ENCODE measurements at regions not wholly inside any gene's neighbourhood (a gene's known extent, or its start where the extent isn't known, plus 50 kb on each side); places are given as distances from the start of the nearest gene placed in this dataset.
"Not testable (repeated sequence)": the region's sequence is repeated elsewhere in the genome, so short reads cannot be mapped to it uniquely, and the experiment has no call there.

- no peak overlapping the region for H3K27ac ChIP-seq
- TF ChIP-seq CTCF (conservative IDR thresholded peaks at IDR 0.05) = no peak
These were observed 123.2 kb upstream of the UFM1 start for GRCh38 chr13:38226496-38226895.

- no peak overlapping the region for H3K27ac ChIP-seq
- peak; percentile 51 for TF ChIP-seq CTCF (conservative IDR thresholded peaks at IDR 0.05)
These were observed 126.6 kb upstream of the UFM1 start for GRCh38 chr13:38223089-38223488.

- not testable (repeated sequence) for H3K27ac ChIP-seq
These were observed 128.5 kb upstream of the UFM1 start for GRCh38 chr13:38221120-38221519.

- TF ChIP-seq CTCF (conservative IDR thresholded peaks at IDR 0.05) = no peak
- no peak overlapping the region for H3K27ac ChIP-seq
These were observed 133.5 kb upstream of the UFM1 start for GRCh38 chr13:38216181-38216580.

- TF ChIP-seq CTCF (conservative IDR thresholded peaks at IDR 0.05) = no peak
- H3K27ac ChIP-seq = no peak overlapping the region
These were observed 136.3 kb upstream of the UFM1 start for GRCh38 chr13:38213314-38213713.

- no peak for TF ChIP-seq CTCF (conservative IDR thresholded peaks at IDR 0.05)
- H3K27ac ChIP-seq = no peak overlapping the region
These were observed 138.6 kb upstream of the UFM1 start for GRCh38 chr13:38210928-38211596.

- H3K27ac ChIP-seq = no peak overlapping the region
- TF ChIP-seq CTCF (conservative IDR thresholded peaks at IDR 0.05) = no peak
These were observed 145.1 kb upstream of the UFM1 start for GRCh38 chr13:38204556-38204955.

GRCh38 chr13:38202740-38203139, 146.9 kb upstream of the UFM1 start:
- TF ChIP-seq CTCF (conservative IDR thresholded peaks at IDR 0.05) = no peak
- no peak overlapping the region for H3K27ac ChIP-seq
